ENCODE measurements at regions not wholly inside any gene's neighbourhood (a gene's known extent, or its start where the extent isn't known, plus 50 kb on each side); places are given as distances from the start of the nearest gene placed in this dataset.
"Not testable (repeated sequence)": the region's sequence is repeated elsewhere in the genome, so short reads cannot be mapped to it uniquely, and the experiment has no call there.

DNA sequence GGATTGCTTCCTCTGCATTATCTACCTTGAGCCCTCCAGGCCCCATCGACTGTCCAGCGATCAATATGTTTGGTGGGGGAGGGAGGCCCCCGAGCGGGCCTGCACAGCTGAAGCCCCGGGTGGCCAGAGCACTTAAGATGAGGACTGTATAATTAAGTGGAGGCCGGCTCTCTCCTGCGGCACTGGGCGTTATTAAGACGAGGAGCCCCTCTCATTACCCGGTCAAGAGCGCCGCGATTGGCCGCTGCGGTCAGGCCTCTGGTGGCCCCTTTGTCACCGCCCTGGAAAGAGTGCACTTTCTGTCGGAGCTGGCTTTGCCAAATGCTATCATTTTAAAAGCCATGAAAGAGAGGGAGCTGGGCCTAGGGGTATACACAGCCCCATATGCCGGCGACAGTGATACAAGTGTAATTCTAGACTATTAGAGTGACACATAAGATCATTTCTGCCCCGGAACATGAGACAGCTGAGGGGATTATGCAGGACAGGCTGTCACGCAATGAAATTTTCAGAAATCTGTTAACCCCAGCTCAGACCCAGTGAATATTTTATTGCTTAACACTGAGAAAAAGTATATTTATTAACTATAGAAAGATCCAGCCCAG lies 106.3 kb upstream of the IRX1 start:
- DNase-seq (ENCODE audit: low spot score) (no peak), FAIRE-seq (no peak)

DNA sequence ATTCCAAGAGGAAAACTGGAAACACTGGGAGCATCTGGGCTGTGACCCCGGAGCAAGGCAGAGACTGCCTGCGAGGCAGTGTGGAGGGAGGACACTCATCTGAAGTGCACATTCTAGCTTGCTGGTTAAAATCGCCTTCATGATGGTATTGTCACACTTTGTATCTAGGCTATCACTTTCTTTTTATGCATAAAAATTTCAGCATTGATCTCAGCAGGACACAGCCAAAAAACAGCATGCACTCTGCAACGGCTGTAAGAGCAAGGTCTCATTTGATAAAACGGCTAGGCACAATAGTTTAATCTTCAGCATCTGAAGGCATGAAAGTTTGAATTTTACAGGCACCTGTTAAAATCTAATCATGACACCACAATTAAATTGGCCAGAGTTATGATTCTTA lies 110.8 kb upstream of the IRX1 start:
- no peak for FAIRE-seq
- no peak for DNase-seq (ENCODE audit: low spot score)

DNA sequence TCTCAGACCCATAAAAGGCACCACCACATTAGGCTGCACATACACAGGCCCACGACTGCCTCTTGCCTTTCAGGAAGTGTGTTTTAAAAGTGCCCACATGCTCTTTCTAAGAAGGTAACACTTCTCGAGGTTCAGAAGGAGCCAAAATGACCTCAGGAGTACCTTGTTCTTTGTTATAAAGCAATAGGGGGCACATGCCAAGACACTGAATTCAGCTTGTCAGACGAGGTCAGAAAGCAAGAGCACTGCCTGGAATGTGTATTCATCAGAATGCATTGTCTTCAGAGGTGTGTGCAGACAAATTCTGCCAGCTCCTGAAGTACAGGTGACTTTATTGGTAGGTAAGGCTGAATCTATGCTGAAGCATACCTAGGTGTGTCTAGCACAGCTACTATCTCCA lies 114.5 kb upstream of the IRX1 start:
- FAIRE-seq (no peak), DNase-seq (ENCODE audit: low spot score) (no peak)

DNA sequence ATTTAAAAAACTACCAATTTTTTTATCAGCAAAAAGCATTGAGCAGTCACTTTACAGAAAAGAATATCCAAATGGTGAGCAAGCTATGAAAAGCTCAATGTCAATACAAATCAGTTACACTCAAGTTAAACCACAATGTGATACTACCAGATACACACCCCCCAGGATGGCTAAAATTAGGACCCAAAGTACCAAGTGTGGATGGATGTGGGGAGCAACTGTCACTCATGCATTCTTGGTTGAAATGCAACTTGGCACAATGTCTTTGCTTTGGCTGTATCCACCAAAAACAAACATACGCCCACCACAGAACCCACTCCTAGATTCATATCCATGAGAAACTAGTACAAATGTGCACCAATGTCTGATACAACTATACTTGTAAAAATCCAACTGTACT lies 120.0 kb upstream of the IRX1 start:
- no peak for DNase-seq (ENCODE audit: low spot score)
- no peak for FAIRE-seq

- DNase-seq (ENCODE audit: low spot score), result no peak
- FAIRE-seq, result no peak
These were observed 129.2 kb upstream of the IRX1 start for GRCh38 chr5:3466392-3466791.

GRCh38 chr5:3460416-3460815 lies 135.2 kb upstream of the IRX1 start:
- FAIRE-seq (no peak), DNase-seq (ENCODE audit: low spot score) (no peak)

- FAIRE-seq (no peak), DNase-seq (ENCODE audit: low spot score) (no peak)
These were observed 139.4 kb upstream of the IRX1 start for GRCh38 chr5:3456121-3456681.

DNA sequence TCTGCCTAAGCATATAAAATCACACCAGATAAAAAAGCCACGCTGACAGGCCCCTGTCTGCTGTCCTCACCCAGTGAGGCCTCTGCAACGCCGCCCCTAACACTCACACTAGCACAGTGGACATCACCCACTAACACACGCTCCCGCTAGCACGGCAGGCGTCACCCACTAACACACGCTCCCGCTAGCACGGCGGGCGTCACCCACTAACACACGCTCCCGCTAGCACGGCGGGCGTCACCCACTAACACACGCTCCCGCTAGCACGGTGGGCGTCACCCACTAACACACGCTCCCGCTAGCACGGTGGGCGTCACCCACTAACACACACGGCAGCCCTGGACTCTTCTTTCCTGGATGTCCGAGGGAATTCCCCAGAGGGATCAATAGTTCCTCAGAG lies 141.6 kb upstream of the IRX1 start:
- not testable (repeated sequence) for FAIRE-seq; DNase-seq (ENCODE audit: low spot score)

GRCh38 chr5:3452622-3453021 lies 143.0 kb upstream of the IRX1 start:
- FAIRE-seq (no peak), DNase-seq (ENCODE audit: low spot score) (no peak)

GRCh38 chr5:3451961-3452360 lies 143.7 kb upstream of the IRX1 start:
- no peak for FAIRE-seq

DNA sequence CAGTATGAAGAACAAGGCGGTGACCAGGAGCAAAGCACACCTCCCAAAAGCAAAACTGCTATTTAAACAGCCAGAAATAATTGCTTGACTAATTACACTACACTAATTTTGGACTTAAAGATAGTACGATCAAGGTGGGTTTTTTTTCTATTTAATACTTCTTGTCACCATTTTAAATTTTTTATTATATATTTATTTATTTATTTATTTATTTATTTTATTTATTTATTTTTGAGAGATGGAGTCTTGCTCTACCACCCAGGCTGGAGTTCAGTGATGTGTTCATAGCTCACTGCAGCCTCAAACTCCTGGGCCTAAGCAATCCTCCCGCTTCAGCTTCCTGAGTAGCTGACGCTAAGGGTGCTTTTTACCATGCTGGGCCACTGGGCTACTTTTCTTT lies 146.2 kb upstream of the IRX1 start:
- no peak for FAIRE-seq

More at GRCh38 chr5:3451961-3452360, 143.7 kb upstream of the IRX1 start:
- DNase-seq (ENCODE audit: low spot score), result no peak

GRCh38 chr5:3446410-3446809 lies 149.2 kb upstream of the IRX1 start:
- FAIRE-seq (no peak), DNase-seq (ENCODE audit: low spot score) (no peak)

More for the DNA sequence above, 146.2 kb upstream of the IRX1 start:
- no peak for DNase-seq (ENCODE audit: low spot score)

GRCh38 chr5:3445517-3445916 lies 150.1 kb upstream of the IRX1 start:
- not testable (repeated sequence) for FAIRE-seq; DNase-seq (ENCODE audit: low spot score)

GRCh38 chr5:3432135-3432534 lies 163.5 kb upstream of the IRX1 start:
- DNase-seq (ENCODE audit: low spot score) (no peak), FAIRE-seq (no peak)

GRCh38 chr5:3430691-3431090 lies 164.9 kb upstream of the IRX1 start:
- FAIRE-seq (no peak), DNase-seq (ENCODE audit: low spot score) (no peak)

GRCh38 chr5:3429962-3430361 lies 165.7 kb upstream of the IRX1 start:
- no peak for FAIRE-seq
- no peak for DNase-seq (ENCODE audit: low spot score)

DNA sequence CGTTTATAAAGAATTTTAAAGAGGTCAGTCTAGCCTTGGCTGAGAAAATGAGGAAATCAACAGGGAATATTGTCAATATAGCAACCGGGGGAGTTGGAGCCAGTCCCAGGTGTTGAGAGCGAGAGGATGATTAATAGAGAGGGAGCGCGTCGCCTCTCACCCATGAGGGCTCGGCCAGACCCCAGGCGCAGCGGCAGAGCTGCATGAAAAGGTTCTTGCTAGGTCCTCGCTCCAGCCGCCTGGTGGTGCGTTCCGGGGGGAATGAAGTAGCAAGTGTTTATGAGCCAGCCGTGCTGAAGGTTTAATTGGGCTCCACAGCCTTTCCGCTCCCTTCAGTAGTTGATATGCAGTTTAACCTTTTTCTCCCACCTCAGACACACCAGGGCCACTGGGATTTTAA lies 167.3 kb upstream of the IRX1 start:
- DNase-seq (ENCODE audit: low spot score), result no peak
- no peak for FAIRE-seq

DNA sequence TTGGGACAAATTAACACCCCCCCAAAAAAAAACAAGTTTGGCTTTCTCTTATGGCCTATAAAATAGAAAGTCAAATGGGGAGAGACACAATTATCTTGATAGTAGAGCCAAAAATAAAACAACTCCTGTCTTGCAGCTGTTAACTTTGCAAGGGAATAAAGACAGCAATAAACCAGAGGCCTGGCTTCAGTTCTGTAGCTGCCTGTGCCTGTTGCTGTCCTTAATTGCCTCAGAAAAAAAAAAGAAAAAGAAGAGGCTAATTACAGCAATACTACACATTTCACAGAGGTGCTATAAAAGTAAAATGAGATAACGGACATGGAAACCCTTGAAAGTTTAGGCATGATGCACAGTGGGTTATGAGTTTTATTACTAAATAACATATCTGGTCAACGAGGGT lies 170.7 kb upstream of the IRX1 start:
- no peak for FAIRE-seq
- DNase-seq (ENCODE audit: low spot score), result no peak

GRCh38 chr5:3417376-3417943 lies 178.2 kb upstream of the IRX1 start:
- FAIRE-seq (no peak), DNase-seq (ENCODE audit: low spot score) (no peak)

- no peak for DNase-seq (ENCODE audit: low spot score)
- FAIRE-seq, result no peak
These were observed 181.3 kb upstream of the IRX1 start for GRCh38 chr5:3414371-3414770.

DNA sequence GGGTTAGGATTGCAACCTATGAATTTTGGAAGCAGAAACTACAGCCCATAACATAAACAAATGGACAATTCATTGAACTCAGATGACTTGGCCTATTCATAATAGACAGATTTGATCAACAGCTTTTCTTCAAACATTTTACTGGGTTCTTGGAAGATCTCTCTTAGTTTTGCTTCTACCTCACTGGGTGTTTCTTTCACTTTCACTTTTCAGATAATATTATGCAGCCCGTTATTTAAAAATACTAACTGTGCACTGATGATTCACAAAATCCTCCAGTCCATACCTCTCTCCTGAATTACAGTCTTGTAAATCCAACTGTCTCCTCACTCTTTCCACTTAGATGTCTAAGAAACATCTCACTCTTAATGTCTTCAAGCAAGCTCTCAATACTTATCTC lies 183.5 kb upstream of the IRX1 start:
- FAIRE-seq (no peak), DNase-seq (ENCODE audit: low spot score) (no peak)

DNA sequence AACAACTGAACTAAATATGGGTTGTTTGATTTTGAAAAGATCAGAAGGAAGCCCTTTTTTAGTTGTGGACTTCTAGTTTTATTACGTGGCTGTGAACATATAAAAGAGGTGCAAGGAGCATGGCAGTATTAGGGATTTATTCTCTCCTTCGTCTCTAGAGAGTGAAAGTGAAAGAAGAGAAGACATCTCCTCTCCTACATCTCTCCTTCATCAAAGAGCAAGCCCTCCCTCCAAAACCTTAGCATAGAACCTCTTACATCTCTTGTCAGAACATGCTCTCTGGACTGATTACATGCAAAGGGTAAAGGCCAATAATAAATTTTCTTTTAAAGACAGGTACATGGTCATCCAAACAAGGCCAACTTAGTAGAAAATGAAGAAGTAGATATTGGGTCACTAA lies 184.3 kb upstream of the IRX1 start:
- FAIRE-seq, result no peak
- DNase-seq (ENCODE audit: low spot score), result no peak

GRCh38 chr5:3401635-3402034 lies 194.0 kb upstream of the IRX1 start:
- DNase-seq (ENCODE audit: low spot score), result no peak
- FAIRE-seq, result no peak
